ENCODE measurements at regions not wholly inside any gene's neighbourhood (a gene's known extent, or its start where the extent isn't known, plus 50 kb on each side); places are given as distances from the start of the nearest gene placed in this dataset.
A peak's percentile ranks its signal among the peaks of the same experiment; 100 is the strongest.

DNA sequence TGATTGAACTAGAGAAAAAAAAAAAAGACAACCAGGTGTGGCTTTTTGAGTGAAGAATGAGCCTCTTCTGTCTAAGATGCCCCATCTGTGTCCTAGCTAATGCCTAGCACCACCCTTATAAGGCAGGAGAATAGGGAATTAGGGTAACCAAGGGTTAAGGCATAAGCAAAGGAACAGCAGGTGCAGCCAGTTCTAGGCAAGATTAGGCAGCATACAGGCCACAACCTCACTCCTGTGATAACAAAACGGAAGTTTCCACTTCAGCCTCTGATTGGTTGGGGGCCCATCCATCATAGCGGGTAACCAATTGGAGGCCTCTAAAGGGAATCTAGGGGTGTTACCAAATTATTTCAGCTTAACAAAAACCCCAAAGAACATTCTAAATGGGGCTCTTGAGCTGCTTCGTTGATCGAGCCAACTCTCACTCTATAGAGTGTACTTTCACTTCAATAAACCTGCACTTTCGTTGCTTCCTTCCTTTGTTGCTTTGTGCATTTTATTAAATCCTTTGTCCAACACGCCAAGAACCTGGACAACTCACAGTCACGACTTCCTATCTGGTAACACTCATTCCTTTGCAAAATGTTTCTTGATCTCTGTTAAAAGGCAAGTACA is 61.9 kb upstream of the TAGAP start:
- Mint-ChIP-seq H3K36me3 (ENCODE audit: low read depth) (no peaks in the 10 kb centered on the region), H3K27ac (peak overlapping the region; percentile 88), H3K4me1 (ENCODE audit: low read depth) (peaks cover 83% of the 10 kb centered on the region), H3K9me3 (no peaks in the 10 kb centered on the region), H3K4me3 (peak overlapping the region; percentile 85), H3K27me3 (no peaks in the 10 kb centered on the region)
- intact Hi-C loops (cut with DNase I, micrococcal nuclease), result loop anchor here (2.0 to 10.0 kb wide), 3 partner anchors 28 to 462 kb away; partner anchors contain the start of gene DYNLT1 (in 1 of the 2)
- peak; percentile 82 for ATAC-seq (ENCODE audit: poor library complexity)
- TF ChIP-seq CTCF (IDR thresholded peaks at IDR 0.05), result no peak
- peak overlapping the region; percentile 44 for H3K4me3 ChIP-seq (ENCODE audit: low read length)
- no peaks in the 10 kb centered on the region for H3K9me3 ChIP-seq (ENCODE audit: control insufficient read depth in 1 of 2, insufficient read depth in 1 of 2, low read length in 2 of 2)
- H3K27ac ChIP-seq (ENCODE audit: low read depth in 1 of 2, low read length in 2 of 2), result peak overlapping the region; percentile 80 to 92
- ChIA-PET CTCF (interaction anchor here (1.0 to 8.8 kb wide), 5 partner anchors 28 to 107 kb away, joined by 3 to 77 read pairs (median 23); partner anchors contain the start of genes RSPH3 and TAGAP), POLR2A (interaction anchor here (0.7 to 5.3 kb wide), 19 partner anchors 9 to 254 kb away, joined by 3 to 120 read pairs (median 6); partner anchors contain the start of genes RSPH3 and TAGAP)
- H3K36me3 ChIP-seq (ENCODE audit: insufficient read depth, low read length), result no peaks in the 10 kb centered on the region
- H3K27me3 ChIP-seq (ENCODE audit: control insufficient read depth in 1 of 2, insufficient read depth in 2 of 2, low read length in 2 of 2), result no peaks in the 10 kb centered on the region
- H3K4me1 ChIP-seq (ENCODE audit: insufficient read depth, low read length), result peaks cover 87% of the 10 kb centered on the region
- DNase-seq, result peak; percentile 84 to 96 (median 91)

- ChIA-PET CTCF (interaction anchor here (2.4 to 8.8 kb wide), 4 partner anchors 29 to 97 kb away, joined by 23 to 77 read pairs (median 57); partner anchors contain the start of gene TAGAP), POLR2A (interaction anchor here (1.3 to 4.8 kb wide), 5 partner anchors 43 to 100 kb away, joined by 3 to 46 read pairs (median 27); partner anchors contain the start of gene TAGAP)
- Histone ChIP-seq H3K27me3 (ENCODE audit: control insufficient read depth in 1 of 2, insufficient read depth in 2 of 2, low read length in 2 of 2) (no peaks in the 10 kb centered on the region), H3K4me1 (ENCODE audit: insufficient read depth, low read length) (peaks cover 79% of the 10 kb centered on the region), H3K9me3 (ENCODE audit: control insufficient read depth in 1 of 2, insufficient read depth in 1 of 2, low read length in 2 of 2) (no peaks in the 10 kb centered on the region), H3K27ac (ENCODE audit: low read depth in 1 of 2, low read length in 2 of 2) (peak overlapping the region in 1 of 2 donors; percentile 92), H3K36me3 (ENCODE audit: insufficient read depth, low read length) (no peaks in the 10 kb centered on the region), H3K4me3 (ENCODE audit: low read length) (no peak overlapping the region)
- no peak for DNase-seq
- H3K36me3 Mint-ChIP-seq (ENCODE audit: low read depth), result no peaks in the 10 kb centered on the region
- H3K4me1 Mint-ChIP-seq (ENCODE audit: low read depth), result peaks cover 85% of the 10 kb centered on the region
- no peaks in the 10 kb centered on the region for H3K9me3 Mint-ChIP-seq
- no peak for ATAC-seq (ENCODE audit: poor library complexity)
- H3K27me3 Mint-ChIP-seq, result no peaks in the 10 kb centered on the region
- no peak for TF ChIP-seq CTCF (IDR thresholded peaks at IDR 0.05)
- intact Hi-C loops (cut with DNase I, micrococcal nuclease), result loop anchor here (2.0 to 10.0 kb wide), 3 partner anchors 29 to 461 kb away; partner anchors contain the start of gene DYNLT1 (in 1 of the 2)
- no peak overlapping the region for H3K4me3 Mint-ChIP-seq
- H3K27ac Mint-ChIP-seq, result peak overlapping the region; percentile 88
Measured at GRCh38 chr6:159105716-159106115, 60.9 kb upstream of the TAGAP start.

DNA sequence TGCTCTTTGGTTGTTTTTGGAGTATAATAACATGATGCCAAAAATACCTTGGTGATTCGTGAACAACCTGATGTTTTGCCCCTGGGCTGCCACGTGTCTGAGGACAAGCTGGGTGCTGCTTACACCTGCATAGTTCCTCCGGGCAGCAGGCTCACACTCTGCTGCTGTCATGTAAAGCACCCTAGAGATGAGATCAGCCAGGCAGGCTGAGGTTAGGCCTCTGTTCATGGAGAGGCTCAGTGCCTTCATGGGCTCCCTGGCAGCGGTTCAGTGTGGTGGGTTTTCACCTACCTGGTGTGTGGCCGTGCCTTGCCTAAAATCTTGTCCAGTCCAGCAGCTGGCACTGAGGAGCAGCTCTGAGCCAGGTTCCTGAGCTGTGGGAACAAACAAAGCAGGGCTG is 60.1 kb upstream of the TAGAP start:
- intact Hi-C loops (cut with DNase I, micrococcal nuclease), result loop anchor here (1.0 to 10.0 kb wide), 6 partner anchors 30 to 460 kb away; partner anchors contain the start of gene DYNLT1 (in 1 of the 2)
- Histone ChIP-seq H3K4me1 (ENCODE audit: insufficient read depth, low read length) (peaks cover 80% of the 10 kb centered on the region), H3K4me3 (ENCODE audit: low read length) (no peak overlapping the region), H3K27ac (ENCODE audit: low read depth in 1 of 2, low read length in 2 of 2) (peak overlapping the region in 1 of 2 donors; percentile 55), H3K36me3 (ENCODE audit: insufficient read depth, low read length) (no peaks in the 10 kb centered on the region), H3K9me3 (ENCODE audit: control insufficient read depth in 1 of 2, insufficient read depth in 1 of 2, low read length in 2 of 2) (no peaks in the 10 kb centered on the region), H3K27me3 (ENCODE audit: control insufficient read depth in 1 of 2, insufficient read depth in 2 of 2, low read length in 2 of 2) (no peaks in the 10 kb centered on the region)
- CTCF ChIA-PET, result interaction anchor here (0.8 to 8.8 kb wide), 10 partner anchors 30 to 105 kb away, joined by 3 to 77 read pairs (median 8); partner anchors contain the start of genes RSPH3 and TAGAP
- TF ChIP-seq CTCF (IDR thresholded peaks at IDR 0.05), result no peak
- ATAC-seq (ENCODE audit: poor library complexity) (no peak), DNase-seq (peak in 3 of 14 experiments; percentile 34 to 50 (median 50))
- H3K4me3 Mint-ChIP-seq, result peak overlapping the region; percentile 34
- no peaks in the 10 kb centered on the region for H3K36me3 Mint-ChIP-seq (ENCODE audit: low read depth)
- POLR2A ChIA-PET, result interaction anchor here (0.8 to 4.8 kb wide), 7 partner anchors 30 to 96 kb away, joined by 3 to 46 read pairs (median 10); partner anchors contain the start of gene TAGAP
- no peaks in the 10 kb centered on the region for H3K9me3 Mint-ChIP-seq
- H3K27me3 Mint-ChIP-seq, result no peaks in the 10 kb centered on the region
- H3K4me1 Mint-ChIP-seq (ENCODE audit: low read depth), result peaks cover 85% of the 10 kb centered on the region
- peak overlapping the region; percentile 38 for H3K27ac Mint-ChIP-seq

Data from CD4-positive, alpha-beta T cell (primary cell).